ENCODE measurements at regions not wholly inside any gene's neighbourhood (a gene's known extent, or its start where the extent isn't known, plus 50 kb on each side); places are given as distances from the start of the nearest gene placed in this dataset.

- no peak overlapping the region for H3K27ac ChIP-seq
- TF ChIP-seq ZFX (IDR thresholded peaks at IDR 0.05; ENCODE audit: borderline replicate concordance) (no peak), CTCF (IDR thresholded peaks at IDR 0.05) (no peak)
Observed at GRCh38 chr15:61656391-61656790, 403.9 kb downstream of the VPS13C start.

- no peak overlapping the region for H3K27ac ChIP-seq
- no peak for TF ChIP-seq ZFX (IDR thresholded peaks at IDR 0.05; ENCODE audit: borderline replicate concordance)
- TF ChIP-seq CTCF (IDR thresholded peaks at IDR 0.05): no peak
Observed at GRCh38 chr15:61655881-61656280, 404.4 kb downstream of the VPS13C start.

- TF ChIP-seq ZFX (IDR thresholded peaks at IDR 0.05; ENCODE audit: borderline replicate concordance): no peak
- TF ChIP-seq CTCF (IDR thresholded peaks at IDR 0.05): no peak
- no peak overlapping the region for H3K27ac ChIP-seq
Observed at GRCh38 chr15:61654918-61655317, 405.3 kb downstream of the VPS13C start.

GRCh38 chr15:61654002-61654740, 406.1 kb downstream of the VPS13C start:
- no peak overlapping the region for H3K27ac ChIP-seq
- TF ChIP-seq CTCF (IDR thresholded peaks at IDR 0.05) (no peak), ZFX (IDR thresholded peaks at IDR 0.05; ENCODE audit: borderline replicate concordance) (no peak)

GRCh38 chr15:61653110-61653509, 407.1 kb downstream of the VPS13C start:
- no peak overlapping the region for H3K27ac ChIP-seq
- no peak for TF ChIP-seq CTCF (IDR thresholded peaks at IDR 0.05)
- TF ChIP-seq ZFX (IDR thresholded peaks at IDR 0.05; ENCODE audit: borderline replicate concordance): no peak

- no peak for TF ChIP-seq CTCF (IDR thresholded peaks at IDR 0.05)
- no peak for TF ChIP-seq ZFX (IDR thresholded peaks at IDR 0.05; ENCODE audit: borderline replicate concordance)
- H3K27ac ChIP-seq: no peak overlapping the region
Observed at GRCh38 chr15:61651267-61651666, 409.0 kb downstream of the VPS13C start.

GRCh38 chr15:61649046-61649445, 411.2 kb downstream of the VPS13C start:
- TF ChIP-seq CTCF (IDR thresholded peaks at IDR 0.05) (no peak), ZFX (IDR thresholded peaks at IDR 0.05; ENCODE audit: borderline replicate concordance) (no peak)
- no peak overlapping the region for H3K27ac ChIP-seq
